ENCODE measurements at regions not wholly inside any gene's neighbourhood (a gene's known extent, or its start where the extent isn't known, plus 50 kb on each side); places are given as distances from the start of the nearest gene placed in this dataset.

DNA sequence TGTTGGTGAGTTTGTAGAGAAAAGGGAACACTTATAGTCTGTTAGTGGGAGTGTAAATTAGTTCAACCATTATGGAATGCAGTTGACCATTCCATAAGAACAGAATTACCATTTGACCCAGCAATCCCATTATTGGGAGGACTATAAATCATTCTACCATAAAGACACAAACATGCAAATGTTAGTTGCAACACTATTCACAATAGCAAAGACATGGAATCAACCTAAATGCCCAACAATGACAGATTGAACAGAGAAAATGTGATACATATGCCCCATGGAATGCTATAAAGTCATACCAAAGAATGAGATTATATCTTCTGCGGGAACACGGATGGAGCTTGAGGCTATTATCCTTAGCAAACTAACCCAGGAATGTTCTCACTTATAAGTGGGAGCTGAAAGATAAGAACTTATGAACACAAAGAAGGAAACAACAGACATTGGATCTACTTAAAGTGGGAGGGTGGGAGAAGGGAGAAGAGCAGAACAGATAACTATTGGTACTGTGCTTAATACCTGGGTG lies 1819.2 kb upstream of the ADGRL3 start:
- Histone ChIP-seq H3K36me3 (ENCODE audit: low read depth) (no peaks in the 10 kb centered on the region), H3K4me2 (ENCODE audit: unreplicated experiment) (no peak overlapping the region), H2AFZ (no peak overlapping the region), H3K9me3 (ENCODE audit: low read depth) (no peaks in the 10 kb centered on the region), H3K9ac (no peak overlapping the region), H4K20me1 (ENCODE audit: insufficient read depth) (no peaks in the 10 kb centered on the region), H3K27ac (no peak overlapping the region), H3K79me2 (ENCODE audit: insufficient read depth) (no peaks in the 10 kb centered on the region), H3K9me2 (ENCODE audit: insufficient read depth) (no peaks in the 10 kb centered on the region), H3F3A (ENCODE audit: insufficient read depth) (no peaks in the 10 kb centered on the region), H3K4me1 (ENCODE audit: insufficient read depth) (no peaks in the 10 kb centered on the region), H3K27me3 (replicated peaks; ENCODE audit: insufficient read depth) (no peaks in the 10 kb centered on the region), H3K4me3 (no peak overlapping the region)
- 29 to 39% methylated on average over 2 of the region's 2 CpGs for WGBS, 2 experiments (ENCODE audit: low coverage in 1 of 2, low lambda C conversion rate in 2 of 2, missing lambda C conversion rate in 2 of 2)
- DNase-seq: no peak
- in situ Hi-C loops (cut with MboI): no loop called here
- TF ChIP-seq EZH2 (IDR thresholded peaks at IDR 0.05; ENCODE audit: insufficient read depth, poor library complexity, severe bottlenecking): no peak
- no peak for TF ChIP-seq EZH2phosphoT487 (IDR thresholded peaks at IDR 0.05; ENCODE audit: insufficient read depth, low read depth)

DNA sequence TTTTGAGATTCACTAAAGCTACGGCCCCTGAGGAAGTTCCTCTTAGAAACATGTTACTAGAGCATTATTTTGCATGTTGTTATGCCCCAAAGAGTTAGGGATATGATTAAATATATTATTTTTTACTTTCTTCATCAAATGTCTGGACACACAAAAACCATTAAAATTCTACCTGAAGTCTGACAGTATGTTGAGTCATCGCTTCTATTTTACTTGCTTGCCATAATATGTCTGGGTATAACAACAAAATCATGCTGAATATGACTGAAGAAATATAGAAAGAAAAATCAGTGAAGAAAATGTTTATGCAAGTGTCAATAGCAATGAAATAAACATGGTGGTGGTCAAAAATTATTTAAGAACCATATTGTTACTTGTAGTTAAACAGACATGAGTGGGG lies 1818.5 kb upstream of the ADGRL3 start:
- Histone ChIP-seq H3K4me1 (ENCODE audit: insufficient read depth) (no peaks in the 10 kb centered on the region), H4K20me1 (ENCODE audit: insufficient read depth) (no peaks in the 10 kb centered on the region), H3K27ac (no peak overlapping the region), H3K36me3 (ENCODE audit: low read depth) (no peaks in the 10 kb centered on the region), H3K9ac (no peak overlapping the region), H3K9me3 (ENCODE audit: low read depth) (no peaks in the 10 kb centered on the region), H3K79me2 (ENCODE audit: insufficient read depth) (no peaks in the 10 kb centered on the region), H3F3A (ENCODE audit: insufficient read depth) (no peaks in the 10 kb centered on the region), H3K27me3 (replicated peaks; ENCODE audit: insufficient read depth) (no peaks in the 10 kb centered on the region), H3K4me2 (ENCODE audit: unreplicated experiment) (no peak overlapping the region), H3K9me2 (ENCODE audit: insufficient read depth) (no peaks in the 10 kb centered on the region), H3K4me3 (no peak overlapping the region), H2AFZ (no peak overlapping the region)
- no peak for DNase-seq
- WGBS, 2 experiments (ENCODE audit: low coverage in 1 of 2, low lambda C conversion rate in 2 of 2, missing lambda C conversion rate in 2 of 2): 17% methylated on average over 2 of the region's 2 CpGs
- in situ Hi-C loops (cut with MboI): no loop called here
- no peak for TF ChIP-seq EZH2phosphoT487 (IDR thresholded peaks at IDR 0.05; ENCODE audit: insufficient read depth, low read depth)

DNA sequence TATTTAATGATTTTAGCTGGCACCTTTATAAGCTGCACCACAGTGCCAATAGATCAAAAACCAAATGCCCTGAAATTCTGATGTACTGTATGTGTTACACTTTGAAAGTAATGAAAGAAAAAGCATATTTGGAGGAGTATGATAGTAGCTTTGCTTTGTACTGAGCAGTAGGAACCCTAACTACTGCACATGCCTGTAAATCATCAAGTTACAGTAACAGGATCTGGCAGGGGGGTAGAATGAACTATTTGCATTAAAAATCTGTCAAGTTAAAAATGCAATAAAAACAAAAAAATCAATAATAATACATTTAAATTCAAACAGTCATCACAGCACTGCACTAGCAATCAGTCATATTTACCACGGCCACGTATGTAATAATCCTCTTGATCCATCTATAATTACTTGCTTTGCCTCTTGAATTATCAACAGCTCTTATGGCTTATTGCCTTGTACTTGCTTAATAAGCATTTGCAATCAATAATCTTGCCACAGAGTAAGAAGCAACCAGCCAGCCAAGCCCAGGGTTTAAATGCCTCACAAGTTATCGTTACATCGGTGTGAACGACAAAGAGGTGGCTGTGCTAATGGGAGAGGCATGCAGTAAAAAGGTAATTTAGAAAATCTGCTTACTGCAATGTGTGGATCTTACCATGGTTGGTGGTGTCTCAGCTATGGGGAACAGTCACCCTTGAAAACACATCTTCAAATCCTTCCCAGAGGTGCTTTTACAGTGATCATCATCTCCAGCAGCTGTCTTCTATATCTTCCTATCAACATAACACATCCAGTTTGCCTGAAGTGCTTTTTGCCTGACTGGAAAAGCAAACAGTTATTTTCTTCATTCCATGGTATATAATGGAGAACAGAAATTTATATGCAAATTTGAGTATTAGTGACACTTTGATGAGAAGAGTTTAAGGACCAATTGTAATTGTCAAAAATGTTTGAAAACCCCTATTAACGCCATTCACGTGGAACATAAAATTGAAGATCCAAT lies 1812.1 kb upstream of the ADGRL3 start:
- no peaks in the 10 kb centered on the region for H3K79me2 ChIP-seq (ENCODE audit: insufficient read depth)
- in situ Hi-C loops (cut with MboI): no loop called here
- H3K4me2 ChIP-seq (ENCODE audit: unreplicated experiment): no peak overlapping the region
- H4K20me1 ChIP-seq (ENCODE audit: insufficient read depth): no peaks in the 10 kb centered on the region
- no peak overlapping the region for H2AFZ ChIP-seq
- H3K9ac ChIP-seq: no peak overlapping the region
- no peak overlapping the region for H3K27ac ChIP-seq
- no peaks in the 10 kb centered on the region for H3K27me3 ChIP-seq (replicated peaks; ENCODE audit: insufficient read depth)
- no peaks in the 10 kb centered on the region for H3F3A ChIP-seq (ENCODE audit: insufficient read depth)
- no peaks in the 10 kb centered on the region for H3K9me2 ChIP-seq (ENCODE audit: insufficient read depth)
- H3K4me1 ChIP-seq (ENCODE audit: insufficient read depth): no peaks in the 10 kb centered on the region
- DNase-seq: no peak
- H3K36me3 ChIP-seq (ENCODE audit: low read depth): no peaks in the 10 kb centered on the region; the same call in 1 of the 2 replicates
- TF ChIP-seq EZH2phosphoT487 (IDR thresholded peaks at IDR 0.05; ENCODE audit: insufficient read depth, low read depth) (no peak), EZH2 (IDR thresholded peaks at IDR 0.05; ENCODE audit: insufficient read depth, poor library complexity, severe bottlenecking) (no peak)
- no peaks in the 10 kb centered on the region for H3K9me3 ChIP-seq (ENCODE audit: low read depth)
- H3K4me3 ChIP-seq: no peak overlapping the region
- 32 to 33% methylated on average over 7 of the region's 7 CpGs for WGBS, 2 experiments (ENCODE audit: low coverage in 1 of 2, low lambda C conversion rate in 2 of 2, missing lambda C conversion rate in 2 of 2)

DNA sequence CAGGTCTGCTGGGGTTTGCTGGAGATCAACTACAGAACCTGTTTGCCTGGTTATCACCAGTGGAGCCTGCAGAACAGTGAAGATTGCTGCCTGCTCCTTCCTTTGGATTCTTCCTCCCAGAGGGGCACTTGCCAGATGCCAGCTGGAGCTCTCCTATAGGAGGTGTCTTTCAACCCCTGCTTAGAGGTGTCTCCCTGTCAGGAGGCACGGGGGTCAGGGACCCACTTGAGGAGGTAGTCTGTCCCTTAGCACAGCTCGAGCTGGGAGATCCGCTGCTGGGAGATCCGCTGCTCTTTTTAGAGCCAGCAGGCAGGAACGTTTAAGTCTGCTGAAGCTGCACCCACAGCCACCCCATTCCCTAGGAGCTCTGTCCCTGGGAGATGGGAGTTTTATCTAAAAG lies 1806.3 kb upstream of the ADGRL3 start:
- H3F3A ChIP-seq (ENCODE audit: insufficient read depth): no peaks in the 10 kb centered on the region
- H2AFZ ChIP-seq: no peak overlapping the region
- no peaks in the 10 kb centered on the region for H3K9me2 ChIP-seq (ENCODE audit: insufficient read depth)
- no peak overlapping the region for H3K4me2 ChIP-seq (ENCODE audit: unreplicated experiment)
- no peaks in the 10 kb centered on the region for H3K4me1 ChIP-seq (ENCODE audit: insufficient read depth)
- no peak overlapping the region for H3K9ac ChIP-seq
- TF ChIP-seq EZH2 (IDR thresholded peaks at IDR 0.05; ENCODE audit: insufficient read depth, poor library complexity, severe bottlenecking): no peak
- no peak for TF ChIP-seq EZH2phosphoT487 (IDR thresholded peaks at IDR 0.05; ENCODE audit: insufficient read depth, low read depth)
- H3K4me3 ChIP-seq: no peak overlapping the region
- no peaks in the 10 kb centered on the region for H3K79me2 ChIP-seq (ENCODE audit: insufficient read depth)
- H3K9me3 ChIP-seq (ENCODE audit: low read depth): no peaks in the 10 kb centered on the region
- H3K27ac ChIP-seq: no peak overlapping the region
- no peaks in the 10 kb centered on the region; the same call in 1 of the 2 replicates for H3K36me3 ChIP-seq (ENCODE audit: low read depth)
- no peak for DNase-seq
- in situ Hi-C loops (cut with MboI): no loop called here
- no peaks in the 10 kb centered on the region for H4K20me1 ChIP-seq (ENCODE audit: insufficient read depth)
- WGBS, 2 experiments (ENCODE audit: low coverage in 1 of 2, low lambda C conversion rate in 2 of 2, missing lambda C conversion rate in 2 of 2): 32 to 41% methylated on average over 5 of the region's 5 CpGs
- H3K27me3 ChIP-seq (replicated peaks; ENCODE audit: insufficient read depth): no peaks in the 10 kb centered on the region

Data from GM23248 (cell line).